ENCODE measurements at regions not wholly inside any gene's neighbourhood (a gene's known extent, or its start where the extent isn't known, plus 50 kb on each side); places are given as distances from the start of the nearest gene placed in this dataset.

DNA sequence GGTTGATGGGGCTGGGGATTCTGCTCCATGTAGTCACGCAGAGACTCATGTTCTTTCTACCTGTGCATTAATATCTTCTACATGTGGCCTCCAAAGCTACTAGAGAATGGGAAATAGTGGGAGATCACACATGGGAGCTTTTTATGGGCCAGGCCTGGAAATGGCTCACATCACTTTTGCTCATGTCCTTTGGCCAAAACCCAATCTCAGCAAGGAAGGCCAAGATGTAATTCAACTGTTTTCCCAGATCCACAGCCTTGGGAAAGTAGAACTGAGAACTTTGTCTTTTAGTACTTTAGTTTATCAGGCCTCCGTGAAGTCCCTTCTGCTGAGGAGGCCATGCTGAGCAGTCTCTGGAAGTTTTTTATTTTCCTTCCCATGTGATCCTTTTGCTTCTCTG is 73.2 kb upstream of the SLC4A7 start (continued):
- TF ChIP-seq TAF7 (optimal IDR thresholded peaks at IDR 0.05; ENCODE audit: borderline replicate concordance, low read depth, low read length) (no peak), POU5F1 (IDR thresholded peaks at IDR 0.05; ENCODE audit: low read depth, low read length) (no peak), SRF (IDR thresholded peaks at IDR 0.05; ENCODE audit: low read depth, low read length) (no peak), ASH2L (IDR thresholded peaks at IDR 0.05; ENCODE audit: low read length) (no peak), GTF2F1 (IDR thresholded peaks at IDR 0.05; ENCODE audit: borderline replicate concordance, low read depth, low read length) (no peak), CREB1 (IDR thresholded peaks at IDR 0.05) (no peak), BRCA1 (IDR thresholded peaks at IDR 0.05; ENCODE audit: low read depth, low read length) (no peak), CHD1 (IDR thresholded peaks at IDR 0.05; ENCODE audit: low read depth, low read length) (no peak)

All from H1 (cell line).